Transverse colon (tissue), 3 donors: ENCODE measurements at regions not wholly inside any gene's neighbourhood (a gene's known extent, or its start where the extent isn't known, plus 50 kb on each side); places are given as distances from the start of the nearest gene placed in this dataset.

Source experiments
- POLR2A ChIP-seq: fragments of 450-650 bp; IDR thresholded peaks from one replicate; pipeline ENCODE4 v1.6.1; 2016; ENCODE audit warnings: antibody characterized with exemption, mild to moderate bottlenecking, moderate library complexity
- TF ChIP-seq, protein P1 (sequence below), 5 experiments: fragments of 200-600 bp in 3 of 5; fragments of 450-650 bp in 2 of 5; sonication (generic) in 3 of 5; IDR thresholded peaks; 1 replicate in 2 of 5; 2 replicates in 3 of 5; pipeline ENCODE4 v1.5.1; 2016 to 2017; ENCODE audit warnings: antibody characterized with exemption in 5 of 5, inconsistent platforms in 3 of 5, mild to moderate bottlenecking in 2 of 5, moderate library complexity in 1 of 5

DNA sequence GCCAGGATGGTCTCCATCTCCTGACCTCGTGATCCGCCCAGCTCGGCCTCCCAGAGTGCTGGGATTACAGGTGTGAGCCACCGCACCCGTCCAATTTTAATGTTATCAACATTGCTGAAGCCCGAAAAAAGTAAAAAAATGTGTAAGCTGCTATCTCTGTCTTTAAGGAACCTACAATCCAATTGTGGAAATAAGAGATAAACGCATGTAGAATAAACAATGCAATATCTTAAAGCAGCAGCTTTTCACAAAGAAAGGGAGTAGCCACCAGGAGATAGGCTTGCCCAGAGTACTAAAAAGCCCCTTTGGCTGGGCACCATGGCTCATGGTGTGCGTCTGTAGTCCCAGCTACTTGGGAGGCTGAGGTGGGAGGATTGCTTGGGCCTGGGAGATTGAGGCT is 282.9 kb upstream of the LYZL1 start:
- TF ChIP-seq, protein P1, sequence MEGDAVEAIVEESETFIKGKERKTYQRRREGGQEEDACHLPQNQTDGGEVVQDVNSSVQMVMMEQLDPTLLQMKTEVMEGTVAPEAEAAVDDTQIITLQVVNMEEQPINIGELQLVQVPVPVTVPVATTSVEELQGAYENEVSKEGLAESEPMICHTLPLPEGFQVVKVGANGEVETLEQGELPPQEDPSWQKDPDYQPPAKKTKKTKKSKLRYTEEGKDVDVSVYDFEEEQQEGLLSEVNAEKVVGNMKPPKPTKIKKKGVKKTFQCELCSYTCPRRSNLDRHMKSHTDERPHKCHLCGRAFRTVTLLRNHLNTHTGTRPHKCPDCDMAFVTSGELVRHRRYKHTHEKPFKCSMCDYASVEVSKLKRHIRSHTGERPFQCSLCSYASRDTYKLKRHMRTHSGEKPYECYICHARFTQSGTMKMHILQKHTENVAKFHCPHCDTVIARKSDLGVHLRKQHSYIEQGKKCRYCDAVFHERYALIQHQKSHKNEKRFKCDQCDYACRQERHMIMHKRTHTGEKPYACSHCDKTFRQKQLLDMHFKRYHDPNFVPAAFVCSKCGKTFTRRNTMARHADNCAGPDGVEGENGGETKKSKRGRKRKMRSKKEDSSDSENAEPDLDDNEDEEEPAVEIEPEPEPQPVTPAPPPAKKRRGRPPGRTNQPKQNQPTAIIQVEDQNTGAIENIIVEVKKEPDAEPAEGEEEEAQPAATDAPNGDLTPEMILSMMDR (IDR thresholded peaks at IDR 0.05): no peak
- TF ChIP-seq POLR2A: no peak
